HT-29 (cell line): ENCODE measurements at regions not wholly inside any gene's neighbourhood (a gene's known extent, or its start where the extent isn't known, plus 50 kb on each side); places are given as distances from the start of the nearest gene placed in this dataset.

Source experiments
- DNase-seq: peaks from one replicate; pipeline ENCODE4 v3.0.0-alpha.2; 2015; ENCODE audit warnings: low spot score

DNA sequence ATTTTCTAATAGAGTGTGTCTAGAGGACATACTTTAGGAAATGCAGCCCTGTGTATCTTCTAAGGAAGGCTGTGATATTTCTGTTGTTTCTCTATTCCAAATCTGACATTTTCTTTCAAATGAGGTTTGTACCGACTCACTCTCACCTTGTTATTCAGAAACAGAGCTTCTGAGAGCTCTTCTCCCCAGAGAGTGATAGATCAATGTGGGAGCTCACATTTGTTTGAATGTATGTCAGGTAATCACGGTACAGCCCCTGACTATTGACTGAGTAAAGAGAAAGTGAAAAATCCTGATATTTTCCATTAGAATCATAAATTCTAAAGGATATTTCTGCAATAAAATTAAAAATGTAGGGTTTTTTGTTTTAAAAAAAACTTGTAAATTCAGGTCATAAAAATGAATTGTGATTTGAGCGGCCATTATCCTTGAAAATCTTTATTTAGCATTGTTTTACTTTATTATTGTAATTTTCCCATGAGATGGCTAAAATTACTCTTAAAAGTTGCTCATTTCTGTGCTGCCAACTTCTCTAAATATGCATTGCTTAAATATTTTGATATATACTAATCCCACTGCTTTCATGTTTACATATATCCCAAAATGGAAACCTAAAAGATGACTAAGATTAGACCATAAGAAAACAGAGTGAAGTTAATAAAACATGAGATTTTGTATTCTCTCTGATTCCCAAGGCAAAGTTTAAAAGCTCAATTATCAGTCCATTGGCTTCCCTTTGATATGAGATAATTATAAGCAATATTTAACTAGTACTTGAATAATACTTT lies 1226.8 kb upstream of the CITED2 start:
- no peak for DNase-seq

GRCh38 chr6:140599916-140600315 lies 1225.5 kb upstream of the CITED2 start:
- no peak for DNase-seq

DNA sequence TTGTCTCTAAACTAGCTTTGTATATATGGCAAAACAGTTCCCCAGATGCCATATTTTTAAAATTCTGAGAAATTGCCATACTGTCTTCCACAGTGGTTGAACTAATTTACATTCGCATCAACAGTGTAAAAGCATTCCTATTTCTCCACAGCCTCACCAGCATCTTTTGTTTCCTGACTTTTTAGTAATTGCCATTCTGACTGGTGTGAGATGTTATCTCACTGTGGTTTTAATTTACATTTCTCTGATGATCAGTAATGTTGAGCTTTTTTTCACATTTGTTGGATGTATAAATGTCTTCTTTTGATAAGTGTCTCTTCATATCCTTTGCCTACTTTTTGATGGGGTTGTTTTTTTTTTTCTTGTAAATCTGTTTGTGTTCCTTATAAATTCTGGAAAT lies 1222.7 kb upstream of the CITED2 start:
- DNase-seq = no peak

DNA sequence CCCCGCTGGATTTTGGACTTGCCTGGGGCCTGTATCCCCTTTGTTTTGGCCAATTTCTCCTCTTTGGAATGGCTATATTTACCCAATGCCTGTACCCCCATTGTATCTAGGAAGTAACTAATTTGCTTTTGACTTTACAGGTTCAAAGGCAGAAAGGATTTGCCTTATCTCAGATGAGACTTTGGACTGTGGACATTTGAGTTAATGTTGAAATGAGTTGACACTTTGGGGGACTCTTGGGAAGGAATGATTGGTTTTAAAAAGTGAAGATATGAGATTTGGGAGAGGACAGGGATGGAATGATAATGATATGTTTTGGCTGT lies 1220.3 kb upstream of the CITED2 start:
- no peak for DNase-seq

DNA sequence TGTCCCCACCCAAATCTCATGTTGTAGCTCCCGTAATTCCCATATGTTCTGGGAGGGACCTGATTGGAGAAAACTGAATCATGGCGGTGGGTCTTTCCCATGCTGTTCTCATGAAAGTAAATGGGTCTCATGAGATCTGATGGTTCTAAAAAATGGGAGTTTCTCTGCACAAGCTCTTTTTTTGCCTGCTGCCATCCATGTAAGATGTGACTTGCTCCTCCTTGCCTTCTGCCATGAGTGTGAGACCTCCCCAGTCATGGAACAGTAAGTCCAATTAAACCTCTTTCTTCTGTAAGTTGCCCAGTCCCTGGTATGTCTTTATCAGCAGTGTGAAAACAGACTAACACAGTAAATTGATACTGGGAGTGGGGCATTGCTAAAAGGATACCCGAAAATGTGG lies 1218.4 kb upstream of the CITED2 start:
- DNase-seq = no peak

DNA sequence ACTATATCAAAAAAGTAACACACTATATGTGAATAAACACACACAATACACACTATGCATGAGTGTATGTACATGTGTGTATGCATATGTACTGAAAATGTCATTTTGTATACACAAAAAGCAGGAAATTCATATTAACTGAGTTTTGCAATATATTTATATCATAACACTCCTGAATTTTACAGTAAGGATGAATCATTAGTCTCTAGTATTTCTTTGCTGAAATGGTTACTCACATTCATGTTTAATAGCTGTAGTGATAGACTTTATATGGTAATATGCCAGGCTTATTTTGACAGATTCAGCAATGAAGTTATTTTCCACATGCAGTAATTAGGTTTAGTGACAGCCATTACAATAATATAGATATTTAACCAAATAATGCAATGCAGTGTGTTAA lies 1216.2 kb upstream of the CITED2 start:
- no peak for DNase-seq

GRCh38 chr6:140586426-140587061 lies 1212.1 kb upstream of the CITED2 start:
- no peak for DNase-seq

DNA sequence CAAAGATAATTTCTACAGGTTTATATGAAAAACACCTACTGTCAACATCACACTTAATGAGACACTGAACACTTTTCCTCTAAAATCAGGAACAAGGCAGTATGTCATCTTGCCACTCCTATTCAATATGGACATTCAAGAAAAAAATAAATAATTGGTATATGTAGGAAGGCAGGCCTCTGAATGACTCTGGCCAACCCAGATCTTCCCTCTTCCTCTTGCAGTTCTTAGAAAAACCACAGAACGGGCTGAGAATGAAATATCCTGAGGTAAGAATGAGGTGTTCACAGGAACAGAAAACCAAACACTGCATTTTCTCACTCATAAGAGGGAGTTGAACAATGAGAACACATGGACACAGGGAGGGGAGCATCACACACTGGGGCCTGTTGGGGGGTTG lies 1207.2 kb upstream of the CITED2 start:
- no peak for DNase-seq

DNA sequence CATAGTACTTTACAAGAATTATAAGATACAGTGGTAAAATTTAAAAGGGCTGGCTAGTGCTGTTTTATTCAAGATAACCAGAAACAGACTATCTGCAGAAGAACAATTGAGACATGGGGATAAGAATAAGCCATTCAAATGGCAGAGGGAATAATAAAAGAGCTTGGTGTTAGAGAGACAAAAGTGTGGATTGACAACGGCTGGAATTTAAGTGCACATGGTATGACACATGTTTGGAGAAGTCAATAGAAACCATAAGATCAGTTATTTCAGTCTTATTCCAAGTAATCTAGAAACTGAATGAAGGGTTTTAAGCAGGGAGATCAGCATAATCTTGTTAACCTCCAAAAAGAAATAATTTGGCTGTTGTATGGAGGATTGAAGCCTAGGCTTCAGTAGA lies 1205.5 kb upstream of the CITED2 start:
- no peak for DNase-seq

GRCh38 chr6:140576004-140576555 lies 1201.6 kb upstream of the CITED2 start:
- no peak for DNase-seq

DNA sequence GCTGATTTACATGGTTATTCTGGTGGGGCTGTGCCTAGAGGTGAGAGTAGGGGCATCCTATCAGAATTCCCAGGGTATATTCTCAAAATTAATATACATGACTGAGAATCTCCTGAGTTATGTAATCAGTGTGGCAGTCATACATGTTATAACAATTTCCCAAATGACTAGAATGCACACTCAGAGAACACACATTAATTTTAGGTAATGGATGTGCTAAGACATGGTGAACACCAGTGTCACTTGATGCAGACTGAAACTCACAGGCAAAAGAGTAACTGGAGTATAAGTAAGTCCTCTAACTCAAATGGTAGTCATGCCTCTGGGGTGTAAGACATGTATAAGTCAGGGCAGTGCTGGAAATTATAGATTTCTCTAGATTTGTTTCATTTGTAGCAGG lies 1198.4 kb upstream of the CITED2 start:
- DNase-seq = no peak

DNA sequence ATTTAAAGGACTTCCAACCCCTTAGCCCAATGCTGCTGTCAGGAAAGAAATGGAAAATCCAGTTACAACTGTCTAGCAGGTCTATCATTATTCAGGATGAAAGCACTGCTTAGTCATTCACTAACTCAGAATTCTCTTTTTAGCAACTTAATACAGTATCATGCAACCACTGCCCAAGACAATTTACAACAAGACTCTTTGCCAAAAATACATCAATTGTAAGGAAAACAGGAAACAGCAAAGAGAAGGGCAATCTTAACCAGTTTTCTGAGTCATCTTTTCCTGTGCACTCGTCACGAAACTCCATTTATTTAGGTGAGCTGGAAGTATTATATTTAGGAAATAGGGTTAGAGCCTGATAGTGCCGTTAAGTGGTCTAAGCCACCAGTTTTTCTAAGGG lies 1197.7 kb upstream of the CITED2 start:
- DNase-seq = no peak

DNA sequence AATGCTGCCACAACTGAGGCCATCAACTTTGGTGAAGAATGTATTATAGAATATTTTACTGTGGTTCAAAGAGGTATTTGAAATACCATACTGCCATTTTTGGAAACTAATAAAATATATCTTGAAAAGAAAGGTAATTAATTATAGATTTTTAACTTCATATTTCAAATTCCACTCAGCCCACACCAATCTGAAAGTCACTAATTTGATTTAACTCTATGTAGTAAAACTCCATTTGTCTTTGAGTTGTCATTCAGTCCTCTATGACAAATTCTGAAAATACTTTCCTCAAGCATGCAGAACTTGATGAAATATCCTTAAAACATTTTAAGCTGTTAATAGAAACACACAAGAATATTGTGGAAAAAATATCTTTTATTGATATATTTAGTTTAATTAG lies 1196.7 kb upstream of the CITED2 start:
- no peak for DNase-seq

- DNase-seq = no peak
Measured at GRCh38 chr6:140567466-140567865, 1193.0 kb upstream of the CITED2 start.

DNA sequence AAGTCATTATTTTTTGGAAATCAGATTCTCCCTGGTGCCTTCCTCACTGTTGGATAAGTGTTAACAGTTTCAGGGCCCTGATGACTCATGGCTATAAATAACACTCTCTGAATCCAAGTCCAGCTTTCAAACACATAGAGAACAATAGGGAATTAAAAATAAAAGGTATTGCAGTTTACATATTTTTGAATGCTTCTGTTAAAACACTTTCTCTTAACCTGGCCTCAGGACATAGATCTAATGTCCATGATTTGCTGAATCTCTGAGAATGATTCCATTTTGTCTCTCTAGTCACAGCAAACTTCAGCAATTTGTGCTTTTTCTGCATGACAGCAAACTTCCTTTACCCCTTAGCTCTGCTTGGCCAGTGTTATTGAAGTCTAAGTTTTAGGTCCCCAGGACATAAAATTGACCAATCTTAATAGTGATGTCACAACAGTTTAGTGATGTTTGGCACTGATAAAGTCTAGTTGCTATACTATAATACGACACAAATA lies 1192.4 kb upstream of the CITED2 start:
- DNase-seq = no peak

- no peak for DNase-seq
Measured at GRCh38 chr6:140563728-140564127, 1189.3 kb upstream of the CITED2 start.

- DNase-seq = no peak
Measured at GRCh38 chr6:140561701-140562100, 1187.3 kb upstream of the CITED2 start.

GRCh38 chr6:140560671-140561070 lies 1186.2 kb upstream of the CITED2 start:
- DNase-seq = no peak

DNA sequence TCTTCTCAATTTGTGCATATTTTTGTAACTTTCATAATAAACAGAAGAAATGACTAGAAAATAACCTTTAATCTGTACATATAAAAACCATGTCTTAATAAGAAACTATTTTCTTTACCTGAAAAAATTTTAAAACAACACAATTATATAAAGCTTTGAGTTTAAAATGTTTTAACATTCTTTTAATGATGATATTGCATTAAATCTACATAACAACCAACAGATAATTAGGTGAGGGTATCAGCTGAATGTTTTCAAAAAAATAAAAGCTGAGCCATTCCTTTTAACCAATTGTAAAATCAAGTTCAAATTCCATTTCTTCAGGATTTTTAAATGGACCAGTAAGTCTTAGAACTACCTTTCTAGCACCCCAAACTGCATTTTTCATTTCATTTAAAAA lies 1185.0 kb upstream of the CITED2 start:
- DNase-seq = no peak

- no peak for DNase-seq
Measured at GRCh38 chr6:140554421-140554820, 1180.0 kb upstream of the CITED2 start.

- no peak for DNase-seq
Measured at GRCh38 chr6:140548366-140548765, 1173.9 kb upstream of the CITED2 start.

DNA sequence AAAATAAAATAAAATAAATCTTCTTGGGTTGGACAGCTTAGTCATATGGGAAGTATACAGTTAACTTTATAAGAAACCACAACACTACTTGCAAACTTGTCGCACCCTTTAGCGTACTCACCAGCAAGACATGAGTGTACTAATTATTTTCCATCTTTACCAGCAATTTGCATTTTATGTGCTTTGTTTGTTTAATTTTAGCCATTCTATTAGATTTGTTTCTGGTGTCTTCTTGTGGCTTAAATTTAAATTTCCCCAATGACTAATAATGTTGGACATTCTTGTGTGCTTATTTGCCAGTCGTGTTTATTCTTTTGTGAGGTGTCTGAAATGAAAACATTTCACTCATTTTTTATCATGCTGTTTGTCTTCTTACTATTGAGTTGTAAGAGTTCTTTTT lies 1172.2 kb upstream of the CITED2 start:
- no peak for DNase-seq

- DNase-seq = no peak
Measured at GRCh38 chr6:140544431-140544830, 1170.0 kb upstream of the CITED2 start.
